Activated CD4-positive, alpha-beta T cell treated with anti-CD3 and anti-CD28 coated beads for 36 hours (primary cell): ENCODE measurements at regions not wholly inside any gene's neighbourhood (a gene's known extent, or its start where the extent isn't known, plus 50 kb on each side); places are given as distances from the start of the nearest gene placed in this dataset.

ENCODE experiments used
- ATAC-seq: fragments of 200-7000 bp; cut with Tn5 transposase; one replicate; pipeline ENCODE4 v1.10.0; 2021; ENCODE audit warnings: mild to moderate bottlenecking, moderate library complexity
- CTCF ChIA-PET: fragments of 350-600 bp; sonication (Branson Sonifier 250); formaldehyde crosslinking; loops from one replicate; lab custom pipeline; 2021; ENCODE audit warnings: antibody characterized with exemption; lab: Charles Lee
- POLR2A ChIA-PET: fragments of 350-600 bp; sonication (Branson Sonifier 250); formaldehyde crosslinking; loops from one replicate; lab custom pipeline; 2021; ENCODE audit warnings: antibody characterized with exemption, inconsistent platforms; lab: Charles Lee
- DNase-seq: peaks from one replicate; pipeline ENCODE4 v3.0.0-alpha.2; 2020
- H3K27ac Mint-ChIP-seq: one replicate; pipeline ENCODE4 v1.8.0; 2021; ENCODE audit warnings: mixed read lengths
- H3K27me3 Mint-ChIP-seq: one replicate; pipeline ENCODE4 v1.8.0; 2021; ENCODE audit warnings: mixed read lengths
- H3K36me3 Mint-ChIP-seq: one replicate; pipeline ENCODE4 v1.8.0; 2021; ENCODE audit warnings: low read depth, mixed read lengths
- H3K4me1 Mint-ChIP-seq: one replicate; pipeline ENCODE4 v1.8.0; 2021; ENCODE audit warnings: mixed read lengths
- H3K4me3 Mint-ChIP-seq: one replicate; pipeline ENCODE4 v1.8.0; 2021; ENCODE audit warnings: mild to moderate bottlenecking, moderate library complexity, mixed read lengths
- H3K9me3 Mint-ChIP-seq: one replicate; pipeline ENCODE4 v1.8.0; 2021; ENCODE audit warnings: low read depth, mixed read lengths
- intact Hi-C, 2 experiments: fragments of 100-400 bp; cut with DNase I in 1 of 2; cut with micrococcal nuclease in 1 of 2; formaldehyde crosslinking; loops; one replicate each; pipeline versions ENCODE4 v1.14.2 to v1.15.1; 2022 to 2024; cut with DNase I, micrococcal nuclease

GRCh38 chr4:26226629-26227376, 94.0 kb upstream of the RBPJ start:
- H3K27ac Mint-ChIP-seq: no peak overlapping the region
- intact Hi-C loops: no loop called here
- no peak for DNase-seq
- H3K9me3 Mint-ChIP-seq: no peaks in the 10 kb centered on the region
- no peak overlapping the region for H3K4me3 Mint-ChIP-seq
- no peak for ATAC-seq
- H3K36me3 Mint-ChIP-seq: no peaks in the 10 kb centered on the region
- ChIA-PET CTCF (no interaction called here), POLR2A (no interaction called here)
- H3K27me3 Mint-ChIP-seq: peaks cover 3% of the 10 kb centered on the region
- no peaks in the 10 kb centered on the region for H3K4me1 Mint-ChIP-seq

DNA sequence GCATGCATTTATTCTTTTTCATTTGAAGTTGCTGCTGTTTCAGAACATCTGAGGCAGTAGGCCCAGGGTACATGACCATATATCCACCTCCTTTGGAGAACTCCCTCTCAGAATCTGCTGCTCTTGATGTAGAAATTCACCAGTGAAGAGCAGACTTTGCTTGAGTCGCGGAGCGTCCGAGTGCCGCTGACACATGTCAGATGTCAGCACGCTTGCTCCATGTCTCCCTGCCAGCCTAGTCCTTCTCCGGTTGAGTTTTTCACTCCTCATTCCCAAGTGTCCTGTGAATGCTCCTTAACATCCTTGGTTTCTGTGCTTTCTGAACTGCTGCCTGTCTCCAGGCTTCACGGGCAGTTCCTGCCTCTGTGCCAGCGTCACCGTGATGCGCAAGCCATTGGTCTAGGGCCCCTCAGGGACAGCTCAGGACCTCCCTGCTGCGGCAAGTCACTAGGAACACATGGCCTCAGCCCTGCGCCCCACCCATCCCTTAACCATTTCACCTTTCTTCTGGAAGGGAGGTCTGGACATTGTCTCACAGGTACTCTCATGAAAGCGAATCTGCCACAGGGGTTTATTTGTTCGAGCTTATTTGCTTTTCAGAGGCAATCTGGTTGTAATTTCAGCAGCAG, 93.1 kb upstream of the RBPJ start:
- DNase-seq: no peak

DNA sequence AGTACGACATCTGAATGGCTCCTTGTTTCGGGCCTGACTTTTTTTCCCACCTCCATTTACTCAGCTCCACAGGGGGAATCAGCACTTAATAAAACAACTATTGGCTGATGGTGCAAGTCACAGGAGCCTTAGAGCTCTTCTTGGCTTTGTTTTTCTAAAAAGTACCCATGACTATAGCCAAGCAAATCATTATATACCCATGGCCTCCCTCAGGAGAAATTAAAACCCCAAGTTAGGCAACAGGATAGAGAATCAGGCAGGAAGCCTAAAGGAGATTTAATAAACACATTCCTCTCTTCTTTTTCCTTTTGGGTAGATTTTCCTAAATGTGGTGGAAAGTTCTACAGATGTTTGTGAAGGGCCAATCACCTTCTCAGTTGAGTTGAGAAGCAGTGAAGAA, 91.9 kb upstream of the RBPJ start:
- POLR2A ChIA-PET: interaction anchor here (0.6 kb wide), 1 partner anchor 186 kb away, joined by 3 read pairs; no protein-coding TSS in a partner anchor
- CTCF ChIA-PET: interaction anchor here (0.9 kb wide), 1 partner anchor 8 kb away, joined by 3 read pairs; no protein-coding TSS in a partner anchor
- Mint-ChIP-seq H3K36me3 (no peaks in the 10 kb centered on the region), H3K4me1 (peaks cover 8% of the 10 kb centered on the region), H3K27ac (no peak overlapping the region), H3K4me3 (no peak overlapping the region), H3K9me3 (no peaks in the 10 kb centered on the region), H3K27me3 (peaks cover 6% of the 10 kb centered on the region)
- DNase-seq: no peak
- ATAC-seq: no peak
- intact Hi-C loops: no loop called here

More for the DNA sequence above, 93.1 kb upstream of the RBPJ start:
- no peak for ATAC-seq
- H3K4me3 Mint-ChIP-seq: no peak overlapping the region
- no peaks in the 10 kb centered on the region for H3K4me1 Mint-ChIP-seq
- H3K27ac Mint-ChIP-seq: no peak overlapping the region
- H3K9me3 Mint-ChIP-seq: no peaks in the 10 kb centered on the region
- ChIA-PET CTCF (interaction anchor here (0.5 kb wide), 1 partner anchor 88 kb away, joined by 3 read pairs; no protein-coding TSS in a partner anchor), POLR2A (no interaction called here)
- H3K27me3 Mint-ChIP-seq: peaks cover 3% of the 10 kb centered on the region
- H3K36me3 Mint-ChIP-seq: no peaks in the 10 kb centered on the region
- intact Hi-C loops: no loop called here

DNA sequence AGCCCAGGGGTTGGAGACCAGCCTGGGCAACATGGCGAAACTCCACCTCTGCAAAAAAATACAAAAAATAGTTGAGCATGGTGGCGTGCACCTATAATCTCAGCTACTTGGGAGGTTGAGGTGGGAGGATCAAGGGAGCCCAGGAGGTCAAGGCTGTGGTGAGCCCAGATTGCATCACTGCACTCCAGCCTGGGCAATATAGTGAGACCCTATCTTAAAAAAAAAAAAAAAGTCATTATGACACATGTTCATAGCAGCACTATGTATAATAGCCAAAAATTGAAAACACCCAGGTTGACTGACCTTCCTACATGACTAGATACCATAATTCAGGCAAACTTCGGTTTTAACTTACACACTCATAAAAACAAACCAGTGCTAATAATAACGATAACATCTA, 90.8 kb upstream of the RBPJ start:
- intact Hi-C loops: no loop called here
- ATAC-seq: no peak
- no peak overlapping the region for H3K27ac Mint-ChIP-seq
- H3K27me3 Mint-ChIP-seq: peaks cover 6% of the 10 kb centered on the region
- H3K36me3 Mint-ChIP-seq: no peaks in the 10 kb centered on the region
- no peak for DNase-seq
- no peaks in the 10 kb centered on the region for H3K9me3 Mint-ChIP-seq
- H3K4me3 Mint-ChIP-seq: no peak overlapping the region
- peaks cover 12% of the 10 kb centered on the region for H3K4me1 Mint-ChIP-seq
- ChIA-PET CTCF (no interaction called here), POLR2A (no interaction called here)

DNA sequence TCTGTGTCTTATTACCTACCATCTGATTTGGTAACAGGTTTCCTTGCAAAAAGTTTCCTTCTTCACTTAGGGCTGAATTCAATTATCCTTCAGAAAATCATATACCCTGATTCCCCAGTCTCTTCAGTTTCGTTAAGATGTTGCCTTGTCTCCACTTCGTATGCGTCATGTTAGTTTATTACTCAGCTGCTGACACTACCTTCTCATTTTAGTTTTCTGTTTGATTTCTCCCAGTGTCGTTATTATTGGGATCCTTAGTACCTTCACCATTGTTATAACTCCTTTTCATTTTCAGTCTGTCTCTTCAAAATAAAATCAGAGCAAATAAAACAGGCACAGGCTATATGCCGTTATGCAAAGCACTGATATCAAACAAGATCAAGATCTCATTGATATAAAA, 87.5 kb upstream of the RBPJ start:
- DNase-seq (no peak), ATAC-seq (peak; percentile 87)
- intact Hi-C loops: no loop called here
- H3K27me3 Mint-ChIP-seq: peaks cover 9% of the 10 kb centered on the region
- no peaks in the 10 kb centered on the region for H3K9me3 Mint-ChIP-seq
- H3K4me3 Mint-ChIP-seq: no peak overlapping the region
- POLR2A ChIA-PET: interaction anchor here (0.6 to 1.1 kb wide), 2 partner anchors 36 to 393 kb away, joined by 3 to 5 read pairs; no protein-coding TSS in a partner anchor
- peaks cover 12% of the 10 kb centered on the region for H3K4me1 Mint-ChIP-seq
- no peaks in the 10 kb centered on the region for H3K36me3 Mint-ChIP-seq
- CTCF ChIA-PET: interaction anchor here (0.9 to 1.8 kb wide), 5 partner anchors 13 to 158 kb away, joined by 3 to 4 read pairs (median 3); no protein-coding TSS in a partner anchor
- H3K27ac Mint-ChIP-seq: peak overlapping the region; percentile 5

- Mint-ChIP-seq H3K27ac (no peak overlapping the region), H3K27me3 (peaks cover 17% of the 10 kb centered on the region), H3K36me3 (no peaks in the 10 kb centered on the region), H3K4me1 (peaks cover 15% of the 10 kb centered on the region), H3K4me3 (no peak overlapping the region), H3K9me3 (no peaks in the 10 kb centered on the region)
- ATAC-seq: no peak
- no peak for DNase-seq
- intact Hi-C loops: no loop called here
- CTCF ChIA-PET: interaction anchor here (0.6 to 1.5 kb wide), 3 partner anchors 207 to 639 kb away, joined by 3 to 4 read pairs (median 3); no protein-coding TSS in a partner anchor
- POLR2A ChIA-PET: no interaction called here
Observed at GRCh38 chr4:26235500-26235899, 85.3 kb upstream of the RBPJ start.

GRCh38 chr4:26237916-26238315, 82.9 kb upstream of the RBPJ start:
- ChIA-PET POLR2A (no interaction called here), CTCF (interaction anchor here (0.6 kb wide), 1 partner anchor 712 kb away, joined by 3 read pairs; no protein-coding TSS in a partner anchor)
- H3K4me1 Mint-ChIP-seq: peaks cover 15% of the 10 kb centered on the region
- no peak for DNase-seq
- intact Hi-C loops: no loop called here
- H3K9me3 Mint-ChIP-seq: no peaks in the 10 kb centered on the region
- no peaks in the 10 kb centered on the region for H3K36me3 Mint-ChIP-seq
- H3K27ac Mint-ChIP-seq: no peak overlapping the region
- H3K27me3 Mint-ChIP-seq: peaks cover 13% of the 10 kb centered on the region
- ATAC-seq: no peak
- no peak overlapping the region for H3K4me3 Mint-ChIP-seq

DNA sequence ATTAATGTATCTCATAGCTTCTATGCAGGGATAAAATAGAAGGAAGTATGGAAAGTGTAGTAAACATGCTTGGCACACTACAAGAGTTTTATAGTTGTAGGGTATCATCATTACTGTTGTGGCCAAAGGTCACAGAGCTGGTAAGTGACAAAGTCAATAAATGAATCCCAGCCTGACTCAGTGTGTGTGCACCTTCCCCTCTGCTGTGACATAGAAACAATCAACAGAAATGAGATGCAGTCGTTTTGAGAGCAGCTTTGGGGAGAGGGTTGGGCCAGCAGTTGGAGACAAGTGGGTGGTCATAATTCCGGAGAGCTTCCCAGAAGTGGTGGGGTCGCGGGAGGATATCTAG, 82.4 kb upstream of the RBPJ start:
- no peak for DNase-seq
- POLR2A ChIA-PET: no interaction called here
- peak; percentile 66 for ATAC-seq
- peaks cover 12% of the 10 kb centered on the region for H3K4me1 Mint-ChIP-seq
- peak overlapping the region; percentile 8 for H3K27ac Mint-ChIP-seq
- no peak overlapping the region for H3K4me3 Mint-ChIP-seq
- CTCF ChIA-PET: no interaction called here
- intact Hi-C loops: no loop called here
- peaks cover 12% of the 10 kb centered on the region for H3K27me3 Mint-ChIP-seq
- no peaks in the 10 kb centered on the region for H3K9me3 Mint-ChIP-seq
- no peaks in the 10 kb centered on the region for H3K36me3 Mint-ChIP-seq

DNA sequence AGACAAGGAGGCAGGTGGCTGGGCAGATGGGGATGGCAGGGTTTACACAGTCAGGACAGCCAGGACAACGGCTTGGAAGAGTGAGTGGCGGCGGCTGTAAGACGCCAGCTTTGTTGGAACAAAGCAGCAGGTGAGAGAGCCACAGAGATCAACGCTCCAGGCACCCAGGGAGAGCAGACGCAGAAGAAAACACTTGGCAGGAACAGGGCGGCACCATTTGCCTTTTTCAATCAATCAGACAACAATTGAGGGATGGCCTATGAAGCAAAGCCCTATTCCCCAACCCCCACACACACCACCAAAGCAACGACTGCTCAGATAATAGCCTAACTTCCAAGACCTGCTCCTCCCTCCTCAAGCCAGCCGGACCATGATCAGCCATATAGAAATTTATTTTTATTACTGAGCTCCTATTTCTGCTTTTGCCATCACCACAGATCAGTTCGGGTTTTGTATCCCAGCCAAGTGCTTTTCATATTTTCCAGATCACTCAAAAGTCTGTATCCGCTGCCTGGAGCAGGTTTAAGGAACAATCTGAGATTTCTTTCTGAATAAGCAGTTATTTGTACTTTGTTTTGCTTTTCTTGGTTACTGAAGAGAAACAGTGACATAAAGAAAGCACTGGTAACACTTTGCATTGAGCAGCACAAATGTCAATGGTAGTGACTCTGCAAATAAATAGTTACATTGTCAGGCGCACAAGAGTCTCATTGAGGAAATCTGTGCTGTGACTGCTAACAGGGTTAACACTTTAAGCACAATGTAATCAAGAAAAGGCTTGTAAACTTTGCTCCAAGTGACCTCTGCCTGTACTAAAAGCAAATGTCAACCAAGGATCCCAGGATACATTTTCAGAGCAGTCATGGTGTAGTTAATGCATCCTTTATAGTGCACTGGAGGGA, 81.8 kb upstream of the RBPJ start:
- no peak for ATAC-seq
- DNase-seq: no peak
- H3K9me3 Mint-ChIP-seq: no peaks in the 10 kb centered on the region
- CTCF ChIA-PET: no interaction called here
- H3K4me3 Mint-ChIP-seq: no peak overlapping the region
- H3K36me3 Mint-ChIP-seq: no peaks in the 10 kb centered on the region
- peaks cover 6% of the 10 kb centered on the region for H3K4me1 Mint-ChIP-seq
- POLR2A ChIA-PET: no interaction called here
- H3K27me3 Mint-ChIP-seq: peaks cover 11% of the 10 kb centered on the region
- intact Hi-C loops: no loop called here
- no peak overlapping the region for H3K27ac Mint-ChIP-seq

DNA sequence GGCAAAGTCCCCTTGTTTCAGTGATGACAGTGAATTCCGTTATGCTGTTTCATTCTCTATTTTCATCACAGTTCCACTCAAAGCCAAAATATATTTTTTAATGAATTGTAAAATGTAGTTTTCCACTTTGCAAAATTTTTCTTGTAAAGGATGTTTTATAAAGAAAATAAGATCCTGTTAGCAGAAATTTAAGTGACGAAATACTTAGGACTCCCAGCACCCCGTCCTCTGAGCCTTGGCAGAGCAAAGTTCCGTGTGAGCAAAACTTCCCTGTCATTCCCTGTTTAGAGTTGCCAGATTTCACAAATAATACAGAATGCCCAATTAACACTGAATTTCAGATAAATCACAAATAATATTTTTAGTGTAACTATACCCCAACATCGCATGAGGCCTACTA, 81.0 kb upstream of the RBPJ start:
- H3K36me3 Mint-ChIP-seq: no peaks in the 10 kb centered on the region
- peaks cover 3% of the 10 kb centered on the region for H3K4me1 Mint-ChIP-seq
- ChIA-PET CTCF (no interaction called here), POLR2A (no interaction called here)
- H3K27me3 Mint-ChIP-seq: peaks cover 11% of the 10 kb centered on the region
- H3K27ac Mint-ChIP-seq: no peak overlapping the region
- intact Hi-C loops: no loop called here
- ATAC-seq (no peak), DNase-seq (no peak)
- H3K9me3 Mint-ChIP-seq: no peaks in the 10 kb centered on the region
- H3K4me3 Mint-ChIP-seq: no peak overlapping the region

DNA sequence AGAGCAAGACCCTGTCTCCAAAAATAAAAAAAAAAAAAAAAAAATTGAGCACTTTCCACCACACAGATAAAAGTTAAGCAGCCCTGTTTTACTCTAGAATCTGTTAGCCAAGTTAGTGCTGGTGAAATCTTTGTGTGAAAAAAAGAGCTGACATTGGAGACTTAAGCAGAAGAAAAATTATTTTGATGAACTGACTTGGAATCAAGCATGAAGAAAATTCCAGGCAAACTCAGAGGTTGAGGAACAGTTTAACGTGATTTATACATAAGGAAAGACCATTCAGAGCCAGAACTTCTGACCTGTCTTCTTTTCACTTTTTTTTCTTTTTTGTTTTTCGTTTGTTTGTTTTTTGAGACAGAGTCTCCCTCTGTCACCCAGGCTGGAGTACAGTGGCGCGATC, 79.6 kb upstream of the RBPJ start:
- DNase-seq (no peak), ATAC-seq (no peak)
- no peak overlapping the region for H3K4me3 Mint-ChIP-seq
- intact Hi-C loops: no loop called here
- no peaks in the 10 kb centered on the region for H3K9me3 Mint-ChIP-seq
- no peak overlapping the region for H3K27ac Mint-ChIP-seq
- CTCF ChIA-PET: no interaction called here
- H3K27me3 Mint-ChIP-seq: peaks cover 11% of the 10 kb centered on the region
- H3K36me3 Mint-ChIP-seq: no peaks in the 10 kb centered on the region
- peaks cover 3% of the 10 kb centered on the region for H3K4me1 Mint-ChIP-seq
- POLR2A ChIA-PET: no interaction called here
